Bronchial epithelial cell (primary cell): ENCODE measurements at regions not wholly inside any gene's neighbourhood (a gene's known extent, or its start where the extent isn't known, plus 50 kb on each side); places are given as distances from the start of the nearest gene placed in this dataset.
A peak's percentile ranks its signal among the peaks of the same experiment; 100 is the strongest.

ENCODE experiments used
- DNase-seq: peaks from one replicate; pipeline ENCODE4 v3.0.0-alpha.2; 2010; ENCODE audit warnings: low read depth
- FAIRE-seq: peaks from 2 replicates; lab custom pipeline; 2011; peaks lifted over from hg19 to GRCh38; lab: Jason Lieb, UNC
- H3K27me3 ChIP-seq: 2 replicates; pipeline ENCODE4 v1.5.1; 2011; ENCODE audit warnings: low read length; ENCODE audit not compliant: control insufficient read depth, insufficient read depth
- H3K36me3 ChIP-seq: 2 replicates; pipeline ENCODE4 v1.5.1; 2011; ENCODE audit warnings: low read length; ENCODE audit not compliant: control insufficient read depth, insufficient read depth
- H3K4me3 ChIP-seq: 2 replicates; pipeline ENCODE4 v1.5.1; 2011; ENCODE audit warnings: mild to moderate bottlenecking, low read depth, low read length, control low read depth
- CTCF ChIP-seq: IDR thresholded peaks from 2 replicates; pipeline ENCODE4 v1.5.1; 2011; ENCODE audit warnings: mild to moderate bottlenecking, moderate library complexity, low read length, control low read depth, inconsistent platforms; ENCODE audit not compliant: insufficient read depth, severe bottlenecking

- TF ChIP-seq CTCF: no peak
- DNase-seq (no peak), FAIRE-seq (no peak)
- H3K27me3 ChIP-seq: no peaks in the 10 kb centered on the region
- H3K36me3 ChIP-seq: no peaks in the 10 kb centered on the region
- no peak overlapping the region for H3K4me3 ChIP-seq
These were observed 1145.6 kb upstream of the MIR17HG start for GRCh38 chr13:90201676-90202460.

GRCh38 chr13:90205081-90205480 is 1142.4 kb upstream of the MIR17HG start:
- H3K36me3 ChIP-seq: no peaks in the 10 kb centered on the region
- DNase-seq: peak; percentile 77
- FAIRE-seq: no peak
- no peak overlapping the region for H3K4me3 ChIP-seq
- no peaks in the 10 kb centered on the region for H3K27me3 ChIP-seq
- no peak for TF ChIP-seq CTCF

- DNase-seq (peak; percentile 25), FAIRE-seq (no peak)
- no peak for TF ChIP-seq CTCF
- Histone ChIP-seq H3K27me3 (no peaks in the 10 kb centered on the region), H3K4me3 (no peak overlapping the region), H3K36me3 (no peaks in the 10 kb centered on the region)
These were observed 1141.6 kb upstream of the MIR17HG start for GRCh38 chr13:90205911-90206310.

- no peak for DNase-seq
These were observed 1130.2 kb upstream of the MIR17HG start for GRCh38 chr13:90217275-90217674.

GRCh38 chr13:90222758-90223157 is 1124.7 kb upstream of the MIR17HG start:
- no peak overlapping the region for H3K4me3 ChIP-seq
- no peak for TF ChIP-seq CTCF
- H3K27me3 ChIP-seq: no peaks in the 10 kb centered on the region
- FAIRE-seq (no peak), DNase-seq (no peak)
- H3K36me3 ChIP-seq: no peaks in the 10 kb centered on the region

More at GRCh38 chr13:90217275-90217674, 1130.2 kb upstream of the MIR17HG start:
- Histone ChIP-seq H3K4me3 (no peak overlapping the region), H3K27me3 (no peaks in the 10 kb centered on the region), H3K36me3 (no peaks in the 10 kb centered on the region)
- TF ChIP-seq CTCF: no peak
- no peak for FAIRE-seq

- FAIRE-seq (no peak), DNase-seq (no peak)
- no peak for TF ChIP-seq CTCF
- H3K36me3 ChIP-seq: no peaks in the 10 kb centered on the region
- no peak overlapping the region for H3K4me3 ChIP-seq
- H3K27me3 ChIP-seq: no peaks in the 10 kb centered on the region
These were observed 1117.2 kb upstream of the MIR17HG start for GRCh38 chr13:90230311-90230710.
